Lung (tissue), 11 donors: ENCODE measurements at regions not wholly inside any gene's neighbourhood (a gene's known extent, or its start where the extent isn't known, plus 50 kb on each side); places are given as distances from the start of the nearest gene placed in this dataset.
A peak's percentile ranks its signal among the peaks of the same experiment; 100 is the strongest.

ENCODE experiments used
- ATAC-seq: fragments of 200-7000 bp; cut with Tn5 transposase; one replicate; pipeline ENCODE4 v1.9.1; 2020; ENCODE audit warnings: moderate number of reproducible peaks; ENCODE audit not compliant: insufficient read depth, low FRiP score
- DNase-seq, 3 donors: peaks; one replicate each; pipeline ENCODE4 v3.0.0-alpha.2; 2013 to 2017
- H3K27ac ChIP-seq, 2 donors: one replicate each; pipeline ENCODE4 v1.5.1; 2013; ENCODE audit warnings: mild to moderate bottlenecking in 2 of 2, moderate library complexity in 2 of 2, control low read depth in 1 of 2, inconsistent platforms in 1 of 2, low read depth in 1 of 2, low read length in 1 of 2
- H3K27me3 ChIP-seq, 3 donors: one replicate each; pipeline ENCODE4 v1.5.1; 2013; ENCODE audit warnings: low read length in 2 of 3; ENCODE audit not compliant: control insufficient read depth in 3 of 3, insufficient read depth in 3 of 3
- H3K36me3 ChIP-seq, 4 donors: one replicate each; pipeline ENCODE4 v1.5.1; 2013; ENCODE audit warnings: low read length in 4 of 4, mild to moderate bottlenecking in 1 of 4, moderate library complexity in 1 of 4; ENCODE audit not compliant: control insufficient read depth in 4 of 4, insufficient read depth in 4 of 4
- H3K4me1 ChIP-seq, 5 donors: one replicate each; pipeline ENCODE4 v1.5.1; 2013; ENCODE audit warnings: low read length in 5 of 5, mild to moderate bottlenecking in 2 of 5, moderate library complexity in 1 of 5; ENCODE audit not compliant: control insufficient read depth in 5 of 5, insufficient read depth in 5 of 5
- H3K4me3 ChIP-seq: one replicate; pipeline ENCODE4 v1.5.1; 2013; ENCODE audit warnings: mild to moderate bottlenecking, control low read depth, moderate library complexity
- H3K9ac ChIP-seq, 2 donors: one replicate each; pipeline ENCODE4 v1.5.1; 2013; ENCODE audit warnings: low read length in 2 of 2, control low read depth in 1 of 2; ENCODE audit not compliant: insufficient read depth in 1 of 2
- H3K9me3 ChIP-seq, 4 donors: one replicate each; pipeline ENCODE4 v1.5.1; 2013; ENCODE audit warnings: low read length in 3 of 4, mild to moderate bottlenecking in 1 of 4, moderate library complexity in 1 of 4; ENCODE audit not compliant: control insufficient read depth in 4 of 4, insufficient read depth in 3 of 4
- CTCF ChIP-seq: IDR thresholded peaks from 2 replicates; pipeline ENCODE4 v1.5.1; 2012; ENCODE audit warnings: mild to moderate bottlenecking; ENCODE audit errors: control extremely low read depth, extremely low read depth
- WGBS, 2 donors: extraction: QIAGEN DNeasy Blood & Tissue Kit; methylation state at CpG; one replicate each; pipeline ENCODE4 v1.1.7; 2013; 5-methylcytosine and 5-hydroxymethylcytosine counted together
- donor health status: control.
- donor health status: control.
- donor health status: Bipolar disorder and iron deficiency.
- donor health status: healthy.
- donor health status: DM: yes; HTN: yes; CAD: no.

DNA sequence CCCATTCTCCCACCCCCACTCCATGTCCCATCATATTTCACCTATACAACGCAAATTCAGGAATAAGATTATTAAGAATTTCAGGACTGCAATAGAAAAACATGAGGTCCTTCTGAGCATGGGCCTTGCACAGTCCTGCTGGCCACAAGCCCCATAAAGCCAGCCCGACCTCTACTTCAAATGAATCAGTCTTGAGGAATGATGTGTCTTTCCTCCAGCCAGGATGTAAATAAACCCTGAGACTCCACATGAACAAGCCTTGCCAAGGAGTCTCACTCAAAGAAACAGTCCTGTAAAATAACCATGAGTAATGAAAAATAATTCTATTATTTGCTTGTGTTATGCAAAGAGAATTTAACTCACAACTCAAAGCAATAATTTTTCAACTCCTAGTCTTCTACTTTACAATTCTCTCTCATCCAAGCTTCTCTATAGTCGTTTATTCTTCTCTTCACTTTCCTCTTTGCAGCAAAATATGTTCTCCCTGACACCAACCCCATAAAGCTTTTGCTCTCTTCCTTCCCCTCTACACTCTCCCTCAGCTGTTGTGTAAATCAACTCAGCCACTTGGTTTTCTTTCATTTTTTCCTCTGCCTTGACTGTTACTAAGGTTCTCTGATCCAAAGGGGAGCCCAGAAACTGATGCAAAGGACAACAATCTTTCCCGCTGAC is 140.1 kb upstream of the MOCS2 start:
- H3K4me1 ChIP-seq = no peaks in the 10 kb centered on the region
- no peaks in the 10 kb centered on the region for H3K9me3 ChIP-seq
- TF ChIP-seq CTCF = no peak
- DNase-seq (peak in 1 of 3 donors; percentile 11), ATAC-seq (no peak)
- no peak overlapping the region for H3K27ac ChIP-seq
- H3K9ac ChIP-seq = no peak overlapping the region
- 63 to 64% methylated on average over 4 of the region's 4 CpGs for WGBS, 2 donors
- H3K4me3 ChIP-seq = no peak overlapping the region
- no peaks in the 10 kb centered on the region for H3K27me3 ChIP-seq
- no peaks in the 10 kb centered on the region for H3K36me3 ChIP-seq

GRCh38 chr5:53250201-53250550 is 140.6 kb upstream of the MOCS2 start:
- ATAC-seq (no peak), DNase-seq (no peak)
- no peak for TF ChIP-seq CTCF
- Histone ChIP-seq H3K4me1 (no peaks in the 10 kb centered on the region), H3K27ac (no peak overlapping the region), H3K27me3 (no peaks in the 10 kb centered on the region), H3K9ac (no peak overlapping the region), H3K4me3 (no peak overlapping the region), H3K9me3 (no peaks in the 10 kb centered on the region), H3K36me3 (no peaks in the 10 kb centered on the region)
- 89 to 94% methylated on average over 2 of the region's 2 CpGs for WGBS, 2 donors

DNA sequence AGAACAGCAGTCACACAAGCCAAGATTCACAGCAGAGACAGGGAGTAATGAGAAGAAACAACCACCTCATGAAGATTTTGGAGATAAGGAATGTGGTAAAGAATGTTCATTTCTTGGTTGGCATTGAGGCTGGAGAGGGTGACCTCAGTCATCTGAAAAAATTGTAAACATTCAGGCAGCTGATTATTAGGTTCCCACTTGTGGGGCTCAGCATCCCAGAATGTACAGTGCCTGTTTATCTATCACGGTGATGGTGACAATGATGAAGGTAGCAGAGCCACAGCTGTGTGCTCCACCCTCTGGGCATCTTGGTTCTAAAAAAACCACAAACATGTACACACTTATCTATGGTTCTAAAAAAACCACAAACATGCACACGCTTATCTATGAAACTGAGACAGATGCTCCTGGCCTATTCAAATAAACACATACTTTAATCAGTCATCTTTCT is 143.9 kb upstream of the MOCS2 start:
- 54 to 71% methylated on average over 2 of the region's 2 CpGs for WGBS, 2 donors
- ATAC-seq = no peak
- H3K9ac ChIP-seq = no peak overlapping the region
- TF ChIP-seq CTCF = no peak
- H3K27ac ChIP-seq = no peak overlapping the region
- no peaks in the 10 kb centered on the region for H3K27me3 ChIP-seq
- H3K4me1 ChIP-seq = no peaks in the 10 kb centered on the region
- no peaks in the 10 kb centered on the region for H3K36me3 ChIP-seq
- H3K9me3 ChIP-seq = no peaks in the 10 kb centered on the region
- H3K4me3 ChIP-seq = no peak overlapping the region
- DNase-seq = no peak

DNA sequence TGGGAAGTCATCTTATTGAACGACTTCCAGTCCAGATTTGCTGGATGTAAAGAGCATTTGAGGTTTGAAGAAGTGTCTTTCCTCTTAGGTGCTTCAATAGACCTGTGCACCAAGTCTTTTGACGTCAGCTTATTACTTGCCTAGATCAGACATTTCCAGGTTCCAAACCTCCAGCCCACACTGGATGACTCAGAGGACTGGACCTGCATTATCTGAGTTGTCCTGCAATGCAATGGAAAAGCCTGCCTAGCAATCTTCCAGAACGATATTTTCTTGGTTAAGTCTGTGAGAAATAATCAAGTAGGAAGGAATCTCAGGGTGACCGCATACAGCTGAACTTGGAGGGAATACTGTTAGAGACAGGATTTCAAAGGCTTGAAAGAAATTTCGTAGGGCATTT is 147.2 kb upstream of the MOCS2 start:
- H3K4me3 ChIP-seq = no peak overlapping the region
- WGBS, 2 donors = 79% methylated on average over 5 of the region's 5 CpGs
- no peaks in the 10 kb centered on the region for H3K36me3 ChIP-seq
- H3K9ac ChIP-seq = no peak overlapping the region
- no peaks in the 10 kb centered on the region for H3K9me3 ChIP-seq
- DNase-seq = no peak
- no peaks in the 10 kb centered on the region for H3K27me3 ChIP-seq
- no peak for TF ChIP-seq CTCF
- H3K27ac ChIP-seq = no peak overlapping the region
- ATAC-seq = no peak
- no peaks in the 10 kb centered on the region for H3K4me1 ChIP-seq
